ENCODE measurements at regions not wholly inside any gene's neighbourhood (a gene's known extent, or its start where the extent isn't known, plus 50 kb on each side); places are given as distances from the start of the nearest gene placed in this dataset.

DNA sequence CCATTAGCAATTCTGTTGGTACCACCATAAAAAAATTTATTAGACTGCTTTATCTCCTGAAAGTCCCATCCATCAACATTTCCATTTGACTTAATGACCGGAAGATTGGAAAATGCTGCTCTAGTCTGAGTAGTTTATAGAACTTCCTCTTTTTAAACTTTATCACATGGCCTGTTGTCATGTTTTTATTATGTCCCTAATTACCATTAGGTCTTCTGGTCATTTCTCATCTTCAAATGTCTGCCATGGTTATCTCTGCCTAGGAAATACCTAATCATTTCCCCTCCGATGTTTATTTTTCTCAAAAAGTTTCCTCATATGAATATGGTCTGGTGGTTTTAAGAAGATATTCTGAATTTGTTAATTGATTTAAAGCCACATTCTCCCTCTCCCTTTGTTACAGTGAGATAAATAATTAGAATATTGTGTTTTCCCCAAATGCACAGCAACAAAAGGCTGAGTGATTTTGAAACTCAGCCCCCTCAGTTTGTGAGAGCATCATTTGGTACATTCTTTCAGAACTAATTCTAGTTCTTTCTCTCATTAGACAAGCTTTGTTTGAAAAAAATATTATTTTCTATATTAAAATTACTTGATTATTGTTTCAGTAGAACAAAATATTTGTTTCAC, 317.1 kb upstream of the ST6GAL2 start:
- H3K4me1 ChIP-seq (ENCODE audit: control insufficient read depth in 5 of 5, insufficient read depth in 5 of 5, low read length in 5 of 5) = no peaks in the 10 kb centered on the region
- H3K27me3 ChIP-seq (ENCODE audit: control insufficient read depth in 3 of 3, insufficient read depth in 3 of 3, low read length in 2 of 3) = no peaks in the 10 kb centered on the region
- no peak for DNase-seq
- no peak overlapping the region for H3K9ac ChIP-seq (ENCODE audit: insufficient read depth in 1 of 2, low read length in 2 of 2)
- H3K4me3 ChIP-seq = no peak overlapping the region
- WGBS, 2 donors = 32 to 40% methylated on average over 2 of the region's 2 CpGs
- no peak overlapping the region for H3K27ac ChIP-seq (ENCODE audit: low read depth in 1 of 2, low read length in 1 of 2)
- H3K36me3 ChIP-seq (ENCODE audit: control insufficient read depth in 4 of 4, insufficient read depth in 4 of 4, low read length in 4 of 4) = no peaks in the 10 kb centered on the region
- TF ChIP-seq, protein P1, sequence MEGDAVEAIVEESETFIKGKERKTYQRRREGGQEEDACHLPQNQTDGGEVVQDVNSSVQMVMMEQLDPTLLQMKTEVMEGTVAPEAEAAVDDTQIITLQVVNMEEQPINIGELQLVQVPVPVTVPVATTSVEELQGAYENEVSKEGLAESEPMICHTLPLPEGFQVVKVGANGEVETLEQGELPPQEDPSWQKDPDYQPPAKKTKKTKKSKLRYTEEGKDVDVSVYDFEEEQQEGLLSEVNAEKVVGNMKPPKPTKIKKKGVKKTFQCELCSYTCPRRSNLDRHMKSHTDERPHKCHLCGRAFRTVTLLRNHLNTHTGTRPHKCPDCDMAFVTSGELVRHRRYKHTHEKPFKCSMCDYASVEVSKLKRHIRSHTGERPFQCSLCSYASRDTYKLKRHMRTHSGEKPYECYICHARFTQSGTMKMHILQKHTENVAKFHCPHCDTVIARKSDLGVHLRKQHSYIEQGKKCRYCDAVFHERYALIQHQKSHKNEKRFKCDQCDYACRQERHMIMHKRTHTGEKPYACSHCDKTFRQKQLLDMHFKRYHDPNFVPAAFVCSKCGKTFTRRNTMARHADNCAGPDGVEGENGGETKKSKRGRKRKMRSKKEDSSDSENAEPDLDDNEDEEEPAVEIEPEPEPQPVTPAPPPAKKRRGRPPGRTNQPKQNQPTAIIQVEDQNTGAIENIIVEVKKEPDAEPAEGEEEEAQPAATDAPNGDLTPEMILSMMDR (IDR thresholded peaks at IDR 0.05; ENCODE audit: control extremely low read depth, extremely low read depth) = no peak
- H3K9me3 ChIP-seq (ENCODE audit: control insufficient read depth in 4 of 4, insufficient read depth in 3 of 4, low read length in 3 of 4) = no peaks in the 10 kb centered on the region
- no peak for ATAC-seq (ENCODE audit: insufficient read depth, low FRiP score)

DNA sequence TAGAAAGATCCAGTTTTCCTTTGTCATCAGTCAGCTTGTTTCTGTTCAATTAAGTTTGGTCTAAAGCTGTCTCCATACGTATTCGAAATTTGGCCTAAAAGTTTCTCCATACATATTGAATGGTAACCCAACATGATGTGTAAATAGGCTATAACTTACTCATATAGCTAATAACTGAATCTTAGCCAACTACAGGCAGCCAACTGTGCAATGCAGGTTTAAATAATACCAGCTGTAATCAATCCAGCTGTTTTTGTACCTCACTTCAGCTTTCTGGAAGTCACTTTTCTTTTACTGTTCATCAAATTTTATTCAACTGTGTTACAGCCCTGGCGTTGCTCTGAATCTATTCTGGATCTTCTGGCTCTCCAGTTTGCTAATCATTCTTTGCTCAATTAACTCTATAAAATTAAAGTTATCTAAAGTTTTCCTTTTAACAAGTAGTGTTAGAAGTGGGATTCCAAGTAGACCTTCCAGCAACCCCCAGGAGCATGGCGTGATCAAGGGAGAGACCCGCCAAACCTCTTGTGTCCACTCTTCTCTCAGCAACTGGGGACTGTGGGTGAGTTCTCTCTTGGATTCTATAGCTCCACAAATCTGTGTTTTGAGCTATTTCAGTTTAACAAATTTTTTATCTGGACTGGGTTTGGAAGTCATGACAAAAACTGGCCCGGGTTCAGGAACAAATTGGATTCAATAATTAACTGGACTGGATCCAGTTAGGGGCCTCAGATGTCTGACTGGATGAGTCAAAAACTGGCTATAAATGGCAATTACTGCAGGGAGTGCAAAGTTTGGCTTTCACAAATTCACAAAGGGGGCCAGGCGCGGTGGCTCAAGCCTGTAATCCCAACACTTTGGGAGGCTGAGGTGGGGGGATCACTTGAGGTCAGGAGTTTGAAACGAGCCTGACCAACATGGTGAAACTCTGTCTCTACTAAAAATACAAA, 329.7 kb upstream of the ST6GAL2 start:
- WGBS, 2 donors = 72 to 77% methylated on average over 9 of the region's 9 CpGs
- Histone ChIP-seq H3K9ac (ENCODE audit: insufficient read depth in 1 of 2, low read length in 2 of 2) (no peak overlapping the region), H3K27ac (ENCODE audit: low read depth in 1 of 2, low read length in 1 of 2) (no peak overlapping the region), H3K4me3 (no peak overlapping the region), H3K4me1 (ENCODE audit: control insufficient read depth in 5 of 5, insufficient read depth in 5 of 5, low read length in 5 of 5) (no peaks in the 10 kb centered on the region), H3K36me3 (ENCODE audit: control insufficient read depth in 4 of 4, insufficient read depth in 4 of 4, low read length in 4 of 4) (no peaks in the 10 kb centered on the region), H3K27me3 (ENCODE audit: control insufficient read depth in 3 of 3, insufficient read depth in 3 of 3, low read length in 2 of 3) (no peaks in the 10 kb centered on the region), H3K9me3 (ENCODE audit: control insufficient read depth in 4 of 4, insufficient read depth in 3 of 4, low read length in 3 of 4) (no peaks in the 10 kb centered on the region)
- no peak for DNase-seq
- ATAC-seq (ENCODE audit: insufficient read depth, low FRiP score) = no peak
- TF ChIP-seq, protein P1 (IDR thresholded peaks at IDR 0.05; ENCODE audit: control extremely low read depth, extremely low read depth) = no peak

DNA sequence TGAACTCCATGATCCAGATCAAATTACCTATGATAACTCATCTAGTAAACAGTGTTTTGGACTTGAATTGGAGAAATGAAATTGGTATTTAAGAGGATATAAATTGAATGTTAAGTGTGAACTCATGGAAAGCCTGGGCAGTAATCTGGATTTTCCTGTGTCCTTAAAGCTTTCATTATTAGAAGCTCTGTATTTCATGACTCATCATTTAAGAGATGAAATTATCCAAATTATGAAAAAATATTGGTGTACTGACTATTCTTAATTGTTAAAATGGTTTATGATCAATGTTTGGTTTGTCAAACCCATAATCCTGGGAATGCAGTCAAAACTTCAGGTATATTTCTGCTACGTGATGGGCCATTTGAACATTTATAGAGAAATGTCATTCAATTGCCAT, 332.2 kb upstream of the ST6GAL2 start:
- H3K4me1 ChIP-seq (ENCODE audit: control insufficient read depth in 5 of 5, insufficient read depth in 5 of 5, low read length in 5 of 5) = no peaks in the 10 kb centered on the region
- no peak for ATAC-seq (ENCODE audit: insufficient read depth, low FRiP score)
- H3K27ac ChIP-seq (ENCODE audit: low read depth in 1 of 2, low read length in 1 of 2) = no peak overlapping the region
- H3K4me3 ChIP-seq = no peak overlapping the region
- TF ChIP-seq, protein P1 (IDR thresholded peaks at IDR 0.05; ENCODE audit: control extremely low read depth, extremely low read depth) = no peak
- no peaks in the 10 kb centered on the region for H3K36me3 ChIP-seq (ENCODE audit: control insufficient read depth in 4 of 4, insufficient read depth in 4 of 4, low read length in 4 of 4)
- no peak for DNase-seq
- no peaks in the 10 kb centered on the region for H3K9me3 ChIP-seq (ENCODE audit: control insufficient read depth in 4 of 4, insufficient read depth in 3 of 4, low read length in 3 of 4)
- WGBS, 2 donors = 85 to 94% methylated on average over 1 of the region's 1 CpG
- H3K9ac ChIP-seq (ENCODE audit: insufficient read depth in 1 of 2, low read length in 2 of 2) = no peak overlapping the region
- no peaks in the 10 kb centered on the region for H3K27me3 ChIP-seq (ENCODE audit: control insufficient read depth in 3 of 3, insufficient read depth in 3 of 3, low read length in 2 of 3)
